ENCODE measurements at regions not wholly inside any gene's neighbourhood (a gene's known extent, or its start where the extent isn't known, plus 50 kb on each side); places are given as distances from the start of the nearest gene placed in this dataset.

GRCh38 chrX:39726771-39727170 lies 371.0 kb downstream of the BCOR start:
- DNase-seq: peak; percentile 12

DNA sequence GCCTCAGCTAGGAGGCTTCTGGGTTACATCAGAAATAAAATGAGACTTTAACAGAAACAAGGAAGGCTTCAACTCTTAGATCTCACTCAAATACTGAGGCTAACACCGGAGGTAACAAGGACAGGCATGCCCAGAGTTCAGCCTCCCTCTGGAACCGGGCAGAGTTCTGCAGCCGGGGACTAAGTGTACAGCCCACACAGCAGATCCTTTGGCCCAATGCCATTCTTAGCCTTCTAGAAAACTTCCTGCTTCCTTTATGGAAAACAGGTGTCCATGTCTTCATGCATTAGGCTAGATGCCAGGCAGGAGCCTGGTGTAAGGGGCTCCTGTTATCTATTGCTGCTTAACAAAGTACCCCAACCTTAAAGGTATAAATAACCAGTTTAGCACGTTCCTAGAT lies 369.7 kb downstream of the BCOR start:
- DNase-seq: no peak

GRCh38 chrX:39728852-39729598 lies 368.7 kb downstream of the BCOR start:
- DNase-seq: no peak

DNA sequence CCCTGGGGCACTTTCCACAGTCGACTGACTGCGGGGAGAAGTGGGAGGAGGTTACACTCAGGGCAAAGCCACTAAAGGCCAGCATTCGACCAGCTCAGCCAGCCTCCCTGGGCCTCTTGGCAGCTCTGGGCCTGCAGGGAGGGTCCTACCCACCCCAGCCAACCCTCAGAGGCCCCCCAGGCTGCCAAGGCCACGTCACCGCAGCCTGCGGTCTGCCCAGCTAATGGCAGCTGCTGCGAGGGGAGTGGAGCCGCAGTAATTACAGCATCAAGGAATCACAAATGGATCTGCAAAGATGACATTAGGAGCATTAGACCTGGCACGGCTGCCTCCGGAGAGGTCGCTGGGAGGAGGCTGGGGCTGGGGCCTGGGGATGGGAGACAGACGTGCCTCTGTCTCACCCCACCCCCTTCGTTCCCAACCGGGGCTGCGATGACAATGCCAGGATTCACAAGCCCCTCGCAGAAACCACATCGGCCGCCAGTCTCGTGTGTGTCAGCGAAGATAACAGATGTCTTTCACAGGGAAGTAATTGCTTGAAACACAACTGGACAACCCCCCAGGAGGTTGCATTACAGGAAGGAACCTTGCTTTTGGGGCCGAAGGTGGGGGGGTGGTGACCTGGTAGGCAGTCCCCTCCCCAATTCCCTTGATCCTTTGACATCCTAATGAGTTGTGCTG lies 367.6 kb downstream of the BCOR start:
- no peak for DNase-seq

DNA sequence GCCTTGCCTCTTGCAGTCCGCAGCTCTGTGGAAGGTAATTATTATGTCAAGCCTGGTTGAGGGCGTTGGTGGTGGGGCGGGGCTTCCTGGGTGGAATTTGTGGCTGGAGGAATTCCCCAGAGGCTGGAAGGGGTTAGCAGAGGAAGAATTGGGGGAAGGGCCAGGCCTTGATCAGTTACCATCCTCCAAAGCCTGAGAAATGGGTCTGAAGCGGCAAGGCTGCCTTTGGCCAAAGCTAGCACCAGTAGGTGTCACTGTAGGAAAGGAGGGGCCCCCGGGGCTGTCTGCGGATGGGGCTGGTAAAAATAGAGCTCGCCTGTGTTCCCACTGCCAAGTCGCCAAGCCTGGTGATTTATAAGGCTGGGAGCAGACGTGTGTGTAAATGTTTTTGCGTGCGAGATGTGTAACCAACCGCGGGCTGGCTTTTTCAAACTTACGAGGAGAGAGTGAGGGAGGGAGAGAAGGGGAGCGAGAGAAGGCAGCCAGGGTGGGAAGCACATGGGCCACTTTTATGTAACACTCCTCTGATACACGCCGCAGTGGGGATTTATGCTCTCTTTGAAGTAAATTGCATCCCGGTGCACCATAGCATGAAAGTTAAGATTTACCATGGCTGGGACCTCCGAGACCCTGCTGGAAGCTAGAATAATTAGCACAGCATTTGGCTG lies 367.0 kb downstream of the BCOR start:
- peak; percentile 77 for DNase-seq

DNA sequence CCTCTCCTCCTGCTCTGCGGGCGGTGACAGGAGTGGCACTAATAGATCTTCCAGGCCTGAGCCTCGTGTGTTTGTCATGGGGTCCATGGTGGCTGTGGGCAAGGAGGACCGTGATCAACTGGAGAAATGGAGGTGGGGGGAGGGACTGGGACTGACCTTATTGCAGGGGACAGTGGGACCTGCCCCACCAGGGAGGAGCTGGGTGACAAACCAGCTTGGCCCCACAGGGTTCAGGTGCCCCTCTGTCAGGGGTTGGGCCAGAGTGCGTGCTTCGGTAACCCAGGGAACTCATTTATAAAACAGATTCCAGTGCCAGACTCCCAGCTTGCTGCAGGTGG lies 366.5 kb downstream of the BCOR start:
- DNase-seq: no peak

- DNase-seq: no peak
Observed at GRCh38 chrX:39731735-39732134, 366.0 kb downstream of the BCOR start.

DNA sequence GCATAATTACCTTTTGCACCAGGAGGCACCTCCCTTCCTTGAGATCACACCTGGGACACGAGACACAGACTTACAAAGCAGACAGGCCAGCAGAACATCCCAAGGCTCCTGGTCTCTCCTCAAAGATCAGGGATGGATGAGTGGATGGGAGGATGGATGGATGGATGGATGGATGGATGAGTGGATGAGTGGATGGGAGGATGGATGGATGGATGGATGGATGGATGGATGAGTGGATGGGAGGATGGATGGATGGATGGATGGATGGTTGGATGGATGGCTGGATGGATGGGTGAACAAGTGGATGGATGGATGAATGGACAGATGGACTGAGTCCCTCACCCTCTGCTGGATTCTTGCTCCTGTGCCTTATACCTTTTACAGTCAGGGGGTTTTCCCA lies 364.0 kb downstream of the BCOR start:
- no peak for DNase-seq

GRCh38 chrX:39734174-39734776 lies 363.5 kb downstream of the BCOR start:
- DNase-seq: no peak

DNA sequence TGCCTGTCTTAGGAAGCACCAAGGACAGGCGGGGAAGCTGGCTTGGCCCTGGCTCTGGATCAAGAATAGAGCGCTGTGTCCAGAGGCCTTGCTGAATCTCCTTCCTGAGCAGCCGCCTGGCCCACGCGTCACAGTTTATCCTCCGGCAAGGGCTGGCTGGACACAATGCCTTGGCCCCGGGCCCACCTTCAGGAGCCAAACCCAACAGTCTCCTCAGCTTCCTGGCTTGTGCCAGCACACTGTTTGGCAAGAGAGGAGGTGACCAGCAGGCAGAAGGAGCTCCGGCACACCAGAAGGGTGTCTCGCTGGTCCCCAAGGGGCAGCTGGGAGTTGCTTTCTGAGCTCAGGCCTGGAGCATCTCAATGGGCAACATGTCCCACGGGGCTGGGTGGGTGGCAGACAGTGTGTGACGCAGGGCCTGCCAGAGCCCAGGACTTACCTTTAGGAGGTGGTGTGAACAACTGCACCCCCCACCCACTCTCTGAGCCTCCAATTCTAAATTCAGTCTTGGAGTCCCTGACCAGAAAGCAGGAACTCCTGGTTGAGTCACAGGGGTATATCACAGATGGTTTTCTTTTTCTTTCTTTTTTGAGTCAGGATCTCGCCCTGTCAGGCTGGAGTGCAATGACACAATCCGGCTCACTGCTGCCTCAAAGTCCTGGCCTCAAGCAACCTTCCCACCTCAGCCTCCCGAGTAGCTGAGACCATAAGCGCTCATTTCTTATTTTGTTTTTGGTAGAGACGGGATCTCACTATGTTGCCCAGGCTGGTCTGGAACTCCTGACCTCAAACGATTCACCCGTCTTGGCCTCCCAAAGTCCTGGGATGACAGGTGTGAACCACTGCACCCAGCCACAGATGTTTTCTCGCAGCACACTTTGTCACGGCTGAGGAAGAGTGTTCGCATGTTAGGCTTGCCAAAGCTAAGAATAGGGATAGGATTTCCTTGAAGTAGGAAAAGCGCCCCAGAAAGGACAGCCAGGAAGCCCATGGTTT lies 361.2 kb downstream of the BCOR start:
- no peak for DNase-seq

DNA sequence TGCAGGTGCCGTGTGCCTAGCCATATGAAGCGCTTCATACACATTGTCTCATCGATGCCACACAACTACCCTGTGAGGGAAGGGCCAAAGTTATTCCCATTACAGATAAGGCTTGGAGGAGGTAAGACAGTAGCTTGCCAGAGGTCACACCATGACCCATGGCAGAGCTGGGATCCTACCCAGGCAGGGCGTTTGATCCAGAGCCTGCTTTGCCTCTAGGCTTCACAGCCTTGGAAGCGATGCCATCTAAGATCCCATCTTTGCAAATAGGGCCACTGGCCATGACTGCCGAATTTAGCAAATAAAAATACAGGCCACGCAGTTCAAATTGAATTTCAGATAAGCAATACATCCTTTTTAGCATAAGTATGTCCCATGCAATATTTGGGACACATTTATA lies 358.2 kb downstream of the BCOR start:
- DNase-seq: no peak

- DNase-seq: no peak
Observed at GRCh38 chrX:39740078-39740477, 357.7 kb downstream of the BCOR start.

- DNase-seq: no peak
Observed at GRCh38 chrX:39741904-39742303, 355.9 kb downstream of the BCOR start.

GRCh38 chrX:39745818-39746217 lies 351.9 kb downstream of the BCOR start:
- no peak for DNase-seq

DNA sequence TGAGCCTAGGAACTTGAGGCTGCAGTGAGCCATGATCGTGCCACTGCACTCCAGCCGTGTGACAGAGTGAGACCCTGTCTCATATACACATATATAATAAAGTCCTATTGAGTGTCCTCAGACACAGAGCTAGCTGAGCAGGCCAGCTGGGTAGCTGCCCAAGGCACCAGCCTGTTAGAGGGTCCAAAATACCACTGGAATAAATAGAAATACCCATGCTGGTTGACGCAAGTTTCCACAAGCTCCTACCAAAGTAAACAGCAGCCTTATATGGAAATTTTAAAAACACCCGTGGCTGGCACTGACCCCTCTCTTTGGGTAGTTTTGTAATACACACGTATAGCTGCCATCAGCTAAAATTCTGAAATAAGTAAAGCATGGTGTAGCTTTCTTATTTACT lies 348.6 kb downstream of the BCOR start:
- DNase-seq: no peak

DNA sequence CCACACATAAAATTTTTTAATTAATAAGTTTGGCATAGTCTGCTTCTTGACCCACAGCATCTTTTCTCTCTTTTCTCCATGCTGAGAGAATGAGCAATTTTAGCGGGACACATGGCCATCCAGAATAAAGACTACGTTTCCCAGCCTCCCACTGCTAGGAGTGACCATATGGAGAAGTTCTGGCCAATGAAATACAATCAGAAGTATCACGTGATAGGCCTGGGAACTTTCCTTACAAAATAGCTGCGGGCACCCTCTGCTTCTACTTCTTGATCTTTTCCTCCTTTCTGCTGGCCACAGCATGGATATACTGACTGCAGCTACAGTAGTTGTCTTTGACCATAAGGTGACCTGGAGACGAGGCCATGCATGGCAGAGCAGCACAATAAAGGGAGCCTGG lies 348.0 kb downstream of the BCOR start:
- no peak for DNase-seq

GRCh38 chrX:39750256-39750790 lies 347.4 kb downstream of the BCOR start:
- DNase-seq: no peak

DNA sequence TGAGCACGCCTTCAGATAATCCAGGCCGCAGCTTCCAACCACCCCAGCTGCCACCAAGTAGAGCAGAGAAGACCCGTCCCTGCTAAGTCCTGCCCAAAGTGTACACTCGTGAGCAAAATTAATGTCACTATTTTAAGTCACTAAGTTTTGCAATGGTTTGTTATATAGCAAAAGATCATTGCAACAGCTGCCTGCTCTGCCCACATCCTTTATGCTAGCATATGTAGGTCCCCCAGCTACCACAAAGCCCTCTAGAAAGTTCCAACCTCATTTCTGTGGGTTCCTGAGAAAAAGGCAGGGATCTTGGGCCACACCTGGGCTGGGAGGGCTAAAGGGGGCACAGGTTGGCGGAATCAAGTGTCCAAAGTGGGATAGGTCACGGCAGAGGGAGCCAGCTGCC lies 346.9 kb downstream of the BCOR start:
- DNase-seq: no peak

DNA sequence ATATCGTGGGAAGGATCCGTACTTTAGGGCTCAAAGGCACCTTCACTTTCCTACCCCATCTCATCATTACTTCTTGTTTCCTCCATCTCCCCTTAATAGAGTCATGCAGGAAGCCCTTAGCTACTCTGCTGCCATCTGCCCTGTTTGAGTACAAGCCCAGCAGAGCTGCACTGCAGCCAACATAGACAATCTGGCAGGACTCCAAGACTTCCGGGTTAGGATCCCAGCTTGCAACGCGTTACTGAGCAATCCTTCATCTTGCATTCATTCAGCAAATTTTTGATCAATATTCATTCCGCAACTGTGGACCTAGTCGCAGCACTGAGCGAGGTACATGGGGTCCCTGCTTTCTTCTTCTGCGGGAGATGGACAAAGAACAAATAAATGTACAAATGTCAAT lies 344.9 kb downstream of the BCOR start:
- DNase-seq: peak; percentile 93

DNA sequence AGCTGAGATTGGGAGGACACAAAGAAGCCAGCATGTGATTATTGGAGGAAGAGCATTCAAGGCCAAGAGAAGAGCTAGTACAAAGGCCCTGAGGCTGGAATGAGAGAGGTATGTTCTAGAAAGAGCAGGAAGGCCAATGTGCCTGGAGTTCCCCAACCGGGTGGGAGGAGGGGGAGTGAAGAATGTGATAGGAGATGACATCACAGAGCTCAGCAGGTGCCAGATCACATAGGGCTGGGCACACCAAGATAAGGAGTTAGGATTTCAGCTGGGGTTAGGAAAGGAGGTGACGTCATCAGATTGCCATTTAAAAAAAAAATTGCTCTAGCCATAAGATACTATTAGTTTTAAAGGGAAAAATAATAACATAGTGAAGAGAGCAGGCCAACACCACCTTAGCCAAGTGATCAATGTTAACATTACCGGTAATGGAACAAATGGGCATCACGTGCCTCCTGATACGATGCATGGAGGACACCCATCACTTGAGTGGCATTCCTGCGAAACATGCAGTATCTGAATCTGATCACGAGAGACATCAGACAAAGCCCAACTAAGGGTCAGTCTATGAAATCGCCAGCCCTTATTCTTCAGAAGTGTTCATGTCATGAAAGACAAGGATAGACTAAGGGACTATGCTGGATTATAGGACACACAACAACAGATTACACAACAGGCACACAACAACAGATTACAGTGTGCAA lies 344.3 kb downstream of the BCOR start:
- no peak for DNase-seq

DNA sequence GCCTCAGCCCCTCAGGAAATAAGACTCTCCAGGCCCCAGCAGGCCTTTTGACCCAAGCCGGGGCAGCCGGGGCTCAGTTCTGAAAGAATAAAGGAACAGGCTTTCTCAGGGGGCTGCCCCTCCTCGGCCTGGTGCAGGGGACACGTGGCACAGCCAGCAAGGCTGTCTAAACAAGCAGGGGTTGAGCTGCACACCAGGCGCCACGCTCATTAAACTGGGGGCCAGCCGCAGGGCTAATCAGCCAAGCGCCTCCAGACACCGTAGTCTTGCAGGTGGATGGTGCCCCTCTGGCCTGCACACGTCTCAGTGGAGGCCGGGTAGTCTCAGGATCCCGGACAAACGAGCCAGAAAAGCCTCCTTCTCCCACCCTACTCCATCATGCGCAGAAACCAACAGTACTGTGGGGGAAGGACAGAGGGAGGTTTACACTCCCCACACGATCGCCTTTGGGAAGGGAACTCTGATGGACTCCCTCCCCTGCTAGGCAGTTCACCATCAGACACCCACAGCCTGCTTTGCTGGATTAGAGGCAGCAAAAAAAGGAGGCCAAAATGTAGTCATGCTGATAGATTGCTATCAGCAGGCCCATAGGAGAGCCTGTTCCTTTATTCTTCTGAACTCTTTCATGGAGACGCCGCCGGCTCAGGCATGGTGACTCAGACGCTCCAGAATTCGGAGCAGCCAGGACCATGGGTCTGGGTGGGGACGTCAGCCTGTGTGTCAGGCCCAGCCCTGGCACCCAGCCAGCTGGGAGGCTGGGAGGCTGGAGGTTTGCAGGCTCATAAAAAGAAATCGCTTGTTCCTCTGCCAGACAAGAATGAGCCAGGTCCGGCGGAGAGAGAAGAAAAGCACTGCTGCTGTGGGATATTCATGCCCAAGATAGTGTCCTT lies 342.4 kb downstream of the BCOR start:
- no peak for DNase-seq
